ENCODE measurements at regions not wholly inside any gene's neighbourhood (a gene's known extent, or its start where the extent isn't known, plus 50 kb on each side); places are given as distances from the start of the nearest gene placed in this dataset.
"Not testable (repeated sequence)": the region's sequence is repeated elsewhere in the genome, so short reads cannot be mapped to it uniquely, and the experiment has no call there.

DNA sequence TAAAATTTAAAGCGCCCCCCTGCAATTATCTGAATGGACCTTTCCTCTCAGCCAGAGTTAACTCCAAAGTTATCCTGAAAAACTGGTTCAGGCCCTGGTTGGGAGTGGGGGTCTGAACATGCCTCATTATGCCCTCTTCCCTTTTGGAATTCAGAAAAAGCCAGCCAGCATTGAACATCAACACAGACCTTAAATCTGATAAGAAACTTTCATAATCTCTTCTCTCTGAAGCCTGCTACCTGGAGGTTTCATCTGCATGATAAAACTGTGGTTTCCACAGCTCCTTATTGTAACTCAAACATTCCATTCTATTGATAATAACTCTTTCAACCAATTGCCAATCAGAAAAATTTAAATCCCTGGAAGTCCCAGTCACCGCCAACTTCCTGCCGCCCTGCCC is 133.3 kb downstream of the ARL4A start:
- no peak overlapping the region for H3K27ac ChIP-seq
- no peak overlapping the region for H3K4me2 ChIP-seq
- H3K9ac ChIP-seq: no peak overlapping the region
- no peaks in the 10 kb centered on the region for H3K4me1 ChIP-seq
- H3K4me3 ChIP-seq: no peak overlapping the region
- no peaks in the 10 kb centered on the region for H3K9me3 ChIP-seq
- TF ChIP-seq Cebpa-rat (IDR thresholded peaks at IDR 0.05): no peak
- H3K27me3 ChIP-seq: no peaks in the 10 kb centered on the region
- no peaks in the 10 kb centered on the region for H4K20me1 ChIP-seq
- H3K36me3 ChIP-seq: no peaks in the 10 kb centered on the region

DNA sequence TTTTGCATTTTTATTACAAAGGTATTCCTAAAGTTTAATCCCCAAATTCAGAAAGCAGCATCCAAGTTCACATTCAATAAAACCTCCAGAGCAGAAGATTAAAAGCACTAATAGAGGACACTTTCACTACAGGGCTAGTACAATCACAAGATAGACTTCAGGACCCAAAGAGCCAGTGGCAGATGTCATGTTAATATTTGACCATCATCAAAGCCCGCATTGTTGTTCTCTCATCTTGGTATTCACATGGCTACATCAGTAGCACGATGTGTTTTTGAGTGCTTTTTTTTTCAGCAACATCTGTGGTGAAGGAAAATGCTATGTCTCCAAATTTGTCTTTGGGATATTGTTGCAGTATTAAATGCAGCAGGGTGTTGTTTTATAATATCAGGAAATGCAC is 134.3 kb downstream of the ARL4A start:
- no peak overlapping the region for H3K9ac ChIP-seq
- no peak overlapping the region for H3K4me2 ChIP-seq
- H3K4me3 ChIP-seq: no peak overlapping the region
- H4K20me1 ChIP-seq: no peaks in the 10 kb centered on the region
- TF ChIP-seq Cebpa-rat (IDR thresholded peaks at IDR 0.05): no peak
- H3K27me3 ChIP-seq: no peaks in the 10 kb centered on the region
- H3K9me3 ChIP-seq: no peaks in the 10 kb centered on the region
- no peaks in the 10 kb centered on the region for H3K36me3 ChIP-seq
- no peaks in the 10 kb centered on the region for H3K4me1 ChIP-seq
- H3K27ac ChIP-seq: no peak overlapping the region

DNA sequence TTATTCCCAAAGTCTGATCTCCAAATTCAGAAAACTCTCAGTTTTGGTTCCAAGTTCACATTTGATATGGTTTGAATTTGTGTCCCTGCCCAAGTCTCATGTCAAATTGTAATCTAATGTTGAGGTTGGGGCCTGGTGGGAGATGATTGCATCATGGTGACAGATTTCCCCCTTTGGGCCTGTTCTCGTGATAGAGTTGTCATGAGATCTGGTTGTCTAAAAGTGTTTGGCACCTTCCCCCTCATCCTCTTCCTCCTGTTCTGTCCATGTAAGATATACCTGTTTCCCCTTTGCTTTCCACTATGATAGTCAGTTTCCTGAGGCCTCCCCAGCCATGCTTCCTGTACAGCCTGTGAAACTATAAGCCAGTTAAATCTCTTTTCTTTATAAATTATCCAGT is 138.6 kb downstream of the ARL4A start:
- Histone ChIP-seq H3K27me3 (no peaks in the 10 kb centered on the region), H3K4me2 (no peak overlapping the region), H3K36me3 (no peaks in the 10 kb centered on the region), H3K4me3 (no peak overlapping the region), H3K4me1 (no peaks in the 10 kb centered on the region), H3K9me3 (no peaks in the 10 kb centered on the region), H4K20me1 (no peaks in the 10 kb centered on the region), H3K9ac (no peak overlapping the region), H3K27ac (no peak overlapping the region)
- TF ChIP-seq Cebpa-rat (IDR thresholded peaks at IDR 0.05): no peak

DNA sequence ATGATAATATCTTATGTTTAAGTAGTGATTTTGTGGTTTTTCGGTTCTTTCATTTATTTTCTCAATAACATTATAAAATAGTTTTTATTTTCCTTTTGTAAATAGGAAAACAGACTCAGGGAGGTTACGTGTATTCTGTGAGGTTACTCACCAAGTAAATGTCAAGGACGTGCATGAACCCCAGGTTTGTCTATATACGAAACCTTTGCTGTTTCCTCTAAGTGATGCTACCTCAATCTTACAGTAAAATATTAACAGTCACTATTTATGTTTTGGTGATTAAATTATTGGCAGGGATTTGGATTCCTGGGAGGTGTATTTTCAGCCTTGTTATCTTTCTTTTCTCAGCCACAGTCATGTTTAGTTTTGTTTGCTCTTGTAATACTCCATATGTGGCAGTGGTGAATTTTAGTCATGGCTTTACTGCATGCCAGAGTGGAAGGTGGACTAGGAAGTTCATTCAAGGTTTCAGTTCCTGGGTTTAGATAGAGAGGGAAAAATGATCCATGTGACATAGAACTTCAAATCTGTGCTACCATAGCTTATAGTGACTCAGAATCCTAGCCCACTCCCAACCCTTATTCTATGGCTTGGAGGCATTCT is 139.9 kb downstream of the ARL4A start:
- no peaks in the 10 kb centered on the region for H4K20me1 ChIP-seq
- TF ChIP-seq Cebpa-rat (IDR thresholded peaks at IDR 0.05): no peak
- no peak overlapping the region for H3K4me2 ChIP-seq
- H3K4me1 ChIP-seq: no peaks in the 10 kb centered on the region
- no peaks in the 10 kb centered on the region for H3K36me3 ChIP-seq
- no peak overlapping the region for H3K4me3 ChIP-seq
- no peaks in the 10 kb centered on the region for H3K9me3 ChIP-seq
- no peak overlapping the region for H3K9ac ChIP-seq
- no peaks in the 10 kb centered on the region for H3K27me3 ChIP-seq
- no peak overlapping the region for H3K27ac ChIP-seq

DNA sequence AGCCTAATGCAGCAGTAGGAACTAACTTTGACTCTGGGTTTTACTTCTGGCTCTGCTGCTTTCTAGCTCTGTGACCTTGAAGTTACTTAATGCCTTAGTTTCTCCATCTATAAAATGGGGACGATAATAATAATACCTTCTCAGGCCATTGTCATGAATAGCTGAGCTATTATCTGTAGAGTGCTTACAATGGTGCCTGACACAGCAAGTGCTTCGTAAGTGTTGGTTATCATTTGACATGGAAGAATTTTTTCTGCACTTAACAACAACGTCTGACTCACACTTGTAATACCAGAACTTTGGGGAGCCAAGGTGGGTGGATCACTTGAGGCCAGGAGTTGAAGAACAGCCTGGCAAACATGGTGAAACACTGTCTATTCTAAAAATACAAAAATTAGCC is 140.5 kb downstream of the ARL4A start:
- Histone ChIP-seq H3K4me1 (no peaks in the 10 kb centered on the region), H4K20me1 (no peaks in the 10 kb centered on the region), H3K4me3 (no peak overlapping the region), H3K9me3 (peaks cover under 1% of the 10 kb centered on the region; the same call in 1 of the 2 replicates), H3K27ac (no peak overlapping the region), H3K36me3 (no peaks in the 10 kb centered on the region), H3K27me3 (no peaks in the 10 kb centered on the region), H3K4me2 (no peak overlapping the region), H3K9ac (no peak overlapping the region)
- no peak for TF ChIP-seq Cebpa-rat (IDR thresholded peaks at IDR 0.05)

DNA sequence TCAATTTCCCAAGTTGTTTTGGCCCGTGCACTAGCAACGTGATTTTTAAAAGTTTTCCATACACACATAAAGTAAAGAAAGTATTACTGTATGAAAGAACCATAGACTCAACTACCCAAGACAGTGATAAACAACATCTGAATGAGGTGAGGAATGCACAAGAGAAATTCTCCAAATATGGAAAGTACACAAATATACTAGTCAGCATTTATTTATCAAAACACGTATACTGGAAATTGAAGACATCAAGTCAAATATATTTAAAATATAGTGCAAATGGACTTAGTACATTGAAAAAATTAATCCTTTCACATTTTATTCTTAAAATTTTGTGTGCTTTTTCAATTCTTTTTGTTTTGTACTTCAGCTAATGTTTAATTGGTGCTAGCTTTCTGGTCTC is 143.6 kb downstream of the ARL4A start:
- TF ChIP-seq Cebpa-rat (IDR thresholded peaks at IDR 0.05): no peak
- no peaks in the 10 kb centered on the region for H3K4me1 ChIP-seq
- no peak overlapping the region for H3K4me2 ChIP-seq
- no peaks in the 10 kb centered on the region for H3K27me3 ChIP-seq
- peaks cover 23% of the 10 kb centered on the region for H3K9me3 ChIP-seq
- no peaks in the 10 kb centered on the region for H4K20me1 ChIP-seq
- no peak overlapping the region for H3K27ac ChIP-seq
- no peak overlapping the region for H3K4me3 ChIP-seq
- no peak overlapping the region for H3K9ac ChIP-seq
- no peaks in the 10 kb centered on the region for H3K36me3 ChIP-seq

DNA sequence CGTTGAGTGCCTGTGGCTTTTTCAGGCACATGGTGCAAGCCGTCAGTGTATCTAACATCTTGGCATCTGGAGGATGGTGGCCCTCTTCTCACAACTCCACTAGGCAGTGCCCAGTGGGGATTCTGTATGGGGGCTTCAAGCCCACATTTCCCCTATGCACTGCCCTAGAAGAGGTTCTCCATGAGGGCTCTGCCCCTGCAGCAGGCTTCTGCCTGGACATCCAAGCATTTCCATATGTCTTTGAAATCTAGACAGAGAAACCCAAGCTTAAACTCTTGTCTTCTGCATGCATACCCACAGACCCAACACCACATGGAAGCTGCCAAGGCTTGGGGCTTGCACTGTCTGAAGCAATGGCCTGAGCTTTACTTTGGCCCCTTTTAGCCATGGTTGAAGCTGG is 146.4 kb downstream of the ARL4A start:
- Histone ChIP-seq H3K4me3 (no peak overlapping the region), H3K36me3 (no peaks in the 10 kb centered on the region), H3K9me3 (peaks cover 23% of the 10 kb centered on the region), H3K9ac (no peak overlapping the region), H3K4me1 (no peaks in the 10 kb centered on the region), H3K27me3 (no peaks in the 10 kb centered on the region), H4K20me1 (no peaks in the 10 kb centered on the region), H3K27ac (no peak overlapping the region), H3K4me2 (no peak overlapping the region)
- no peak for TF ChIP-seq Cebpa-rat (IDR thresholded peaks at IDR 0.05)

DNA sequence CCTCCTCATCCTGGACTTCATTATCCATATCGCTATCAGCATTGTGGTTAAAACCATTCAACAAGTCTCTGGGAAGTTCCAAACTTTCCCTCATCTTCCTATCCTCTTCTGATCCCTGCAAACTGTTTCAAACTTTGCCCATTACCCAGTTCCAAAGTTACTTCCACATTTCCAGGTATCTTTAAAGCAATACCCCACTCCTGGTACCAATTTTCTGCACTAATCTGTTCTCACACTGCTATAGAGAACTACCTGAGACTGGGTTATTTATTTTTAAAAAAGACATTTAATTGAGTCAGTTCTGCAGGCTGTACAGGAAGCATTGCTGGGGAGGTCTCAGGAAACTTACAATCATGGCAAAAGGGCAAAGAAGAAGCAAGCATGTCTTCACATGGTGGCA is 147.3 kb downstream of the ARL4A start:
- Histone ChIP-seq H4K20me1 (no peaks in the 10 kb centered on the region), H3K4me3 (no peak overlapping the region), H3K36me3 (no peaks in the 10 kb centered on the region), H3K27ac (no peak overlapping the region), H3K9me3 (peaks cover 23% of the 10 kb centered on the region), H3K9ac (no peak overlapping the region), H3K27me3 (no peaks in the 10 kb centered on the region), H3K4me1 (peaks cover 4% of the 10 kb centered on the region), H3K4me2 (no peak overlapping the region)
- no peak for TF ChIP-seq Cebpa-rat (IDR thresholded peaks at IDR 0.05)

DNA sequence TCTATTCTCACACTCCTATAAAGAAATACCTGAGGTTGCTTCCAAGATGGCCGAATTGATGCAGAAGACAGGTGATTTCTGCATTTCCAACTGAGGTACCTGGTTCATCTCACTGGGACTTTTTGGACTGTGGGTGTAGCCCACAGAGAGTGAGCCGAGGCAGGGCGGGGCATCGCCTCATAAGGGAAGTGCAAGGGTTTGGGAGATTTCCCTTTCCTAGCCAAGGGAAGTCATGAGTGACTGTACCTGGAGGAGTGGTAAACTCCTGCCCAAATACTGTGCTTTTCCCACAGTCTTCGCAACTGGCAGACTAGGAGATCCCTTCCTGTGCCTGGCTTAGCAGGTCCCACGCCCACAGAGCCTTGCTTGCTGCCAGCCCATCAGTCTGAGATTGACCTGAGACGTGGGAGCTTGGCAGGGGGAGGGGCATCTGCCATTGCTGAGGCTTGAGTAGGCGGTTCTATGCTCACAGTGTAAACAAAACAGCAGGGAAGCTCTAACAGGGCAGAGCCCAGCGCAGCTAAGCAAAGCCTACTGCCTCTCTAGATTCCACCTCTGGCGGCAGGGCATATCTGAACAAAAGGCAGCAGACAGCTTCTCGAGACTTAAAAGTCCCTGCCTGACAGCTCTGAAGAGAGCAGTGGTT is 152.2 kb downstream of the ARL4A start:
- TF ChIP-seq Cebpa-rat (IDR thresholded peaks at IDR 0.05): no peak
- Histone ChIP-seq H4K20me1 (no peaks in the 10 kb centered on the region), H3K27ac (no peak overlapping the region), H3K36me3 (no peaks in the 10 kb centered on the region), H3K4me2 (peak overlapping the region; percentile 40), H3K4me3 (no peak overlapping the region), H3K27me3 (no peaks in the 10 kb centered on the region), H3K9ac (no peak overlapping the region), H3K9me3 (peaks cover 5% of the 10 kb centered on the region), H3K4me1 (peaks cover 15% of the 10 kb centered on the region)

DNA sequence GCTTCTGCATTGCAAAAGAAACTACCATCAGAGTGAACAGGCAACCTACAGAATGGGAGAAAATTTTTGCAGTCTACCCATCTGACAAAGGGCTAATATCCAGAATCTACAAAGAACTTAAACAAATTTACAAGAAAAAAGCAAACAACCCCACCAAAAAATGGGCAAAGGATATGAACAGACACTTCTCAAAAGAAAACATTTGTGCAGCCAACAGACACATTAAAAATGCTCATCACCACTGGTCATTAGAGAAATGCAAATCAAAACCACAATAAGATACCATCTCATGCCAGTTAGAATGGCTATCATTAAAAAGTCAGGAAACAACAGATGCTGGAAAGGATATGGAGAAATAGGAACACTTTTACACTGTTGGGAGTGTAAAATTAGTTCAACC is 157.3 kb downstream of the ARL4A start:
- not testable (repeated sequence) for H3K9ac ChIP-seq, H3K36me3 ChIP-seq, H4K20me1 ChIP-seq, H3K27me3 ChIP-seq, H3K4me2 ChIP-seq, H3K4me3 ChIP-seq, H3K27ac ChIP-seq
- Histone ChIP-seq H3K9me3 (peaks cover 21% of the 10 kb centered on the region), H3K4me1 (peaks cover 11% of the 10 kb centered on the region)

DNA sequence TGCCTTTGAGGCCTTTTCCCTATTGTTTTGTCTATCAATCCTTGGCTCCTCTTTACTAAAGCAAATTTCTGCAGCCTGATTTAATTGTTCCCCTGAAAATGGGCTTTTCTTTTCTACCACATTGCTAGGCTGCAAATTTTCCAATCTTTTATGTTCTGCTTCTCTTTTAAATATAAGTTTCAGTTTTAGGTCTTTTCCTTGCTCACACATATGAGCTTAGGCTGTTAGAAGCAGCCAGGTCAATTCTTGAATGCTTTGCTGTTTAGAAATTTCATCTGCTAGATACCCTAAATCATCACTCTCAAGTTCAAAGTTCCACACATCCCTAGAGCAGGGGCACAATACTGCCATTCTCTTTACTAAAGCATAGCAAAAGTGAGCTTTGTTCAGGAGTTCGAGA is 159.6 kb downstream of the ARL4A start:
- no peak overlapping the region for H3K9ac ChIP-seq
- H4K20me1 ChIP-seq: no peaks in the 10 kb centered on the region
- no peak overlapping the region for H3K27ac ChIP-seq
- no peaks in the 10 kb centered on the region for H3K4me1 ChIP-seq
- H3K36me3 ChIP-seq: no peaks in the 10 kb centered on the region
- TF ChIP-seq Cebpa-rat (IDR thresholded peaks at IDR 0.05): no peak
- H3K4me2 ChIP-seq: no peak overlapping the region
- no peak overlapping the region for H3K4me3 ChIP-seq
- no peaks in the 10 kb centered on the region for H3K27me3 ChIP-seq
- peaks cover 21% of the 10 kb centered on the region for H3K9me3 ChIP-seq

Data from BLaER1 (cell line).